Keratinocyte (primary cell): ENCODE measurements at regions not wholly inside any gene's neighbourhood (a gene's known extent, or its start where the extent isn't known, plus 50 kb on each side); places are given as distances from the start of the nearest gene placed in this dataset.

ENCODE experiments used
- DNase-seq: peaks from one replicate; pipeline ENCODE4 v3.0.0-alpha.2; 2011; ENCODE audit warnings: low read depth, missing footprints, low spot score
- FAIRE-seq: peaks from 2 replicates; lab custom pipeline; 2011; peaks lifted over from hg19 to GRCh38; lab: Jason Lieb, UNC
- H2AFZ ChIP-seq: 2 replicates; pipeline ENCODE4 v1.6.0; 2012; ENCODE audit warnings: low read length, control low read depth, inconsistent platforms; ENCODE audit not compliant: control insufficient read depth
- H3K27ac ChIP-seq: 2 replicates; pipeline ENCODE4 v1.5.1; 2011; ENCODE audit warnings: low read length; ENCODE audit not compliant: control insufficient read depth, insufficient read depth
- H3K27me3 ChIP-seq: 3 replicates; pipeline ENCODE4 v1.6.0; 2011; ENCODE audit warnings: low read length; ENCODE audit not compliant: control insufficient read depth, insufficient read depth; ENCODE audit errors: extremely low read depth
- H3K36me3 ChIP-seq, 2 experiments: 2 replicates in 1 of 2; 3 replicates in 1 of 2; pipeline ENCODE4 v1.5.1; 2011; ENCODE audit warnings: low read length in 2 of 2, mild to moderate bottlenecking in 1 of 2; ENCODE audit not compliant: control insufficient read depth in 2 of 2, insufficient read depth in 2 of 2; ENCODE audit errors: extremely low read depth in 1 of 2
- H3K4me1 ChIP-seq: 3 replicates; pipeline ENCODE4 v1.5.1; 2011; ENCODE audit warnings: low read length; ENCODE audit not compliant: control insufficient read depth, insufficient read depth; ENCODE audit errors: extremely low read depth
- H3K4me2 ChIP-seq: 3 replicates; pipeline ENCODE4 v1.6.0; 2011; ENCODE audit warnings: low read depth, low read length; ENCODE audit not compliant: control insufficient read depth, insufficient read depth; ENCODE audit errors: extremely low read depth
- H3K4me3 ChIP-seq, 3 experiments: fragments of 200-600 bp in 1 of 3; sonication (generic) in 1 of 3; 2 replicates in 2 of 3; 3 replicates in 1 of 3; pipeline ENCODE4 v1.5.1; 2011 to 2016; ENCODE audit warnings: low read length in 3 of 3, mild to moderate bottlenecking in 3 of 3, control low read depth in 2 of 3, inconsistent platforms in 1 of 3, low read depth in 1 of 3, mixed read lengths in 1 of 3, mixed run types in 1 of 3, moderate library complexity in 1 of 3; ENCODE audit not compliant: control insufficient read depth in 2 of 3, insufficient read depth in 2 of 3; ENCODE audit errors: extremely low read depth in 1 of 3
- H3K79me2 ChIP-seq: 2 replicates; pipeline ENCODE4 v1.6.0; 2012; ENCODE audit warnings: low read length; ENCODE audit not compliant: control insufficient read depth, insufficient read depth
- H3K9ac ChIP-seq: 3 replicates; pipeline ENCODE4 v1.6.0; 2011; ENCODE audit warnings: low read length; ENCODE audit not compliant: control insufficient read depth, insufficient read depth; ENCODE audit errors: extremely low read depth
- H3K9me1 ChIP-seq: 3 replicates; pipeline ENCODE4 v1.6.0; 2011; ENCODE audit warnings: low read length; ENCODE audit not compliant: control insufficient read depth, insufficient read depth; ENCODE audit errors: extremely low read depth
- H3K9me3 ChIP-seq: 2 replicates; pipeline ENCODE4 v1.5.1; 2012; ENCODE audit warnings: low read depth, low read length; ENCODE audit not compliant: control insufficient read depth
- H4K20me1 ChIP-seq: 3 replicates; pipeline ENCODE4 v1.6.0; 2011; ENCODE audit warnings: low read length; ENCODE audit not compliant: control insufficient read depth, insufficient read depth; ENCODE audit errors: extremely low read depth
- CTCF ChIP-seq, 3 experiments: IDR thresholded peaks in 1 of 3; conservative IDR thresholded peaks in 1 of 3; optimal IDR thresholded peaks in 1 of 3; 2 replicates in 2 of 3; 3 replicates in 1 of 3; pipeline versions ENCODE3 to v1.5.1; 2011; ENCODE audit warnings: low read length in 3 of 3, mild to moderate bottlenecking in 3 of 3, moderate library complexity in 2 of 3, control low read depth in 1 of 3, inconsistent platforms in 1 of 3; ENCODE audit not compliant: insufficient read depth in 2 of 3; ENCODE audit errors: extremely low read depth in 1 of 3
- EZH2 ChIP-seq: IDR thresholded peaks from one replicate; pipeline ENCODE4 v1.6.1; 2012; ENCODE audit warnings: inconsistent platforms, mild to moderate bottlenecking, low read length, moderate library complexity
- dilution Hi-C: fragments of 300-500 bp; cut with MboI; formaldehyde crosslinking; loops from one replicate; pipeline ENCODE4 v1.7.0; 2020; ENCODE audit warnings: low sequenced_read_pairs; ENCODE audit not compliant: extremely low pct_ligation_motif_present

- dilution Hi-C loops, result no loop called here
- no peak overlapping the region for H3K4me2 ChIP-seq
These were observed 199.6 kb upstream of the SEMA6D start for GRCh38 chr15:47517737-47518136.

GRCh38 chr15:47523681-47524475, 193.4 kb upstream of the SEMA6D start:
- no peaks in the 10 kb centered on the region for H3K79me2 ChIP-seq
- H3K9ac ChIP-seq, result no peak overlapping the region
- H3K4me2 ChIP-seq, result no peak overlapping the region
- H3K4me3 ChIP-seq, result no peak overlapping the region
- H3K27me3 ChIP-seq, result no peaks in the 10 kb centered on the region
- no peak overlapping the region for H2AFZ ChIP-seq
- H3K9me3 ChIP-seq, result no peaks in the 10 kb centered on the region
- no peaks in the 10 kb centered on the region for H3K9me1 ChIP-seq
- DNase-seq (no peak), FAIRE-seq (no peak)
- H3K36me3 ChIP-seq, result no peaks in the 10 kb centered on the region
- TF ChIP-seq EZH2, result no peak
- no peak for TF ChIP-seq CTCF (optimal IDR thresholded peaks at IDR 0.05 in 1 of 3, IDR thresholded peaks at IDR 0.05 in 1 of 3, conservative IDR thresholded peaks at IDR 0.05 in 1 of 3; ENCODE audit: extremely low read depth in 1 of 3, insufficient read depth in 2 of 3, low read length in 3 of 3)
- no peaks in the 10 kb centered on the region for H4K20me1 ChIP-seq
- no peaks in the 10 kb centered on the region for H3K4me1 ChIP-seq
- no peak overlapping the region for H3K27ac ChIP-seq
- dilution Hi-C loops, result no loop called here

More at GRCh38 chr15:47517737-47518136, 199.6 kb upstream of the SEMA6D start:
- Histone ChIP-seq H3K4me1 (peaks cover 33% of the 10 kb centered on the region), H4K20me1 (no peaks in the 10 kb centered on the region), H3K9me1 (no peaks in the 10 kb centered on the region), H3K27me3 (no peaks in the 10 kb centered on the region), H3K4me3 (no peak overlapping the region), H3K27ac (no peak overlapping the region), H3K36me3 (no peaks in the 10 kb centered on the region), H3K79me2 (no peaks in the 10 kb centered on the region), H3K9me3 (no peaks in the 10 kb centered on the region), H3K9ac (no peak overlapping the region), H2AFZ (no peak overlapping the region)
- no peak for TF ChIP-seq EZH2
- TF ChIP-seq CTCF (optimal IDR thresholded peaks at IDR 0.05 in 1 of 3, IDR thresholded peaks at IDR 0.05 in 1 of 3, conservative IDR thresholded peaks at IDR 0.05 in 1 of 3; ENCODE audit: extremely low read depth in 1 of 3, insufficient read depth in 2 of 3, low read length in 3 of 3), result no peak
- DNase-seq (no peak), FAIRE-seq (no peak)
